Coronary artery (tissue), 2 donors: ENCODE measurements at regions not wholly inside any gene's neighbourhood (a gene's known extent, or its start where the extent isn't known, plus 50 kb on each side); places are given as distances from the start of the nearest gene placed in this dataset.

Experiments
- DNase-seq: peaks from one replicate; pipeline ENCODE4 v3.0.0-alpha.2; 2017; ENCODE audit warnings: low spot score
- H3K27ac ChIP-seq, 2 donors: fragments of 200-600 bp; sonication (generic); one replicate each; pipeline ENCODE4 v1.5.1; 2016 to 2019
- H3K4me3 ChIP-seq: fragments of 200-600 bp; sonication (generic); 2 replicates; pipeline ENCODE4 v1.5.1; 2016; ENCODE audit warnings: mild to moderate bottlenecking, moderate library complexity
- TF ChIP-seq, protein P1 (sequence below): fragments of 200-600 bp; sonication (generic); IDR thresholded peaks from one replicate; pipeline ENCODE4 v1.5.1; 2019; ENCODE audit warnings: antibody characterized with exemption

DNA sequence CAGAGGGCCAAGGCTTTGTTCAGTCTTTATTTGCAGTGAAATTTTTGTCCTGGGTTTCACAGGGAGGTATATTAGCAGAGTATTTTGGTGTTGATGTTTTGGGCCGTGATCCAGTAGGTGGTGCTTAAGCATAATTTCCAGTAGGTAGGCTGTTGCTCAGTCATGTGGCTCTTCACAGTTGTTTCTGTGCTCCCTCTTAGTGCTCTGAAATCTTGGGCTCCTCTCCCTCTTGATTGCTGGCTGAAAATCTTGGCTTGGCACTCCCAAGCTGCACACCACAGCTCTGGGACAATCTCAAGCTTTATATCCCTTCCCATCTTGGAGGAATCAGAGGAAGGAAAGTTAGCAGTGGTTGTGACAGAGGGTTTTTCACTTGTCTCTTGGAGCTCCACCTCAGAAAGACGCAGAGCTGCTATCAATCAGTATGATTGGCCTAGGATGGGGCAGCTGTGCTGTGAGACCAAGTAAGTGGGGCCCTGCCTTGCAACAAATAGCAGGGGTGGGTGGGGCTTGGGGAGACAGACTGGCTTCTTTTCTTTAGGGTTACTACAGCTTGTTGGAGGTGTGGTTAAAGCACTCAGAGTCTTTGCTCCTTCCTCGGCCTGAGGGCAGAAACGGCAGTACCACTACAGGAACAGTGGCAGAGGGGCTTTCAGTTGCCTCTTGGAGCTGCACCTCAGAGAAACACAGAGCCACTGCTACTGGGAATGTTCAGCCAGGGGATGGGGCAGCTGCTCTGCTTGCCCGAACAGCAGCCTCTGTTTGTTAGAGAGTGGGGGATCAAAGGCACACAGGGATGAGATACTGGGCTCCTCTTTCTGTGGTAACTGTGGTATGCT is 627.0 kb downstream of the SI start:
- peak overlapping the region; percentile 50 for H3K4me3 ChIP-seq
- DNase-seq, result no peak
- peak overlapping the region; percentile 27 to 81 for H3K27ac ChIP-seq
- TF ChIP-seq, protein P1, sequence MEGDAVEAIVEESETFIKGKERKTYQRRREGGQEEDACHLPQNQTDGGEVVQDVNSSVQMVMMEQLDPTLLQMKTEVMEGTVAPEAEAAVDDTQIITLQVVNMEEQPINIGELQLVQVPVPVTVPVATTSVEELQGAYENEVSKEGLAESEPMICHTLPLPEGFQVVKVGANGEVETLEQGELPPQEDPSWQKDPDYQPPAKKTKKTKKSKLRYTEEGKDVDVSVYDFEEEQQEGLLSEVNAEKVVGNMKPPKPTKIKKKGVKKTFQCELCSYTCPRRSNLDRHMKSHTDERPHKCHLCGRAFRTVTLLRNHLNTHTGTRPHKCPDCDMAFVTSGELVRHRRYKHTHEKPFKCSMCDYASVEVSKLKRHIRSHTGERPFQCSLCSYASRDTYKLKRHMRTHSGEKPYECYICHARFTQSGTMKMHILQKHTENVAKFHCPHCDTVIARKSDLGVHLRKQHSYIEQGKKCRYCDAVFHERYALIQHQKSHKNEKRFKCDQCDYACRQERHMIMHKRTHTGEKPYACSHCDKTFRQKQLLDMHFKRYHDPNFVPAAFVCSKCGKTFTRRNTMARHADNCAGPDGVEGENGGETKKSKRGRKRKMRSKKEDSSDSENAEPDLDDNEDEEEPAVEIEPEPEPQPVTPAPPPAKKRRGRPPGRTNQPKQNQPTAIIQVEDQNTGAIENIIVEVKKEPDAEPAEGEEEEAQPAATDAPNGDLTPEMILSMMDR, result no peak

DNA sequence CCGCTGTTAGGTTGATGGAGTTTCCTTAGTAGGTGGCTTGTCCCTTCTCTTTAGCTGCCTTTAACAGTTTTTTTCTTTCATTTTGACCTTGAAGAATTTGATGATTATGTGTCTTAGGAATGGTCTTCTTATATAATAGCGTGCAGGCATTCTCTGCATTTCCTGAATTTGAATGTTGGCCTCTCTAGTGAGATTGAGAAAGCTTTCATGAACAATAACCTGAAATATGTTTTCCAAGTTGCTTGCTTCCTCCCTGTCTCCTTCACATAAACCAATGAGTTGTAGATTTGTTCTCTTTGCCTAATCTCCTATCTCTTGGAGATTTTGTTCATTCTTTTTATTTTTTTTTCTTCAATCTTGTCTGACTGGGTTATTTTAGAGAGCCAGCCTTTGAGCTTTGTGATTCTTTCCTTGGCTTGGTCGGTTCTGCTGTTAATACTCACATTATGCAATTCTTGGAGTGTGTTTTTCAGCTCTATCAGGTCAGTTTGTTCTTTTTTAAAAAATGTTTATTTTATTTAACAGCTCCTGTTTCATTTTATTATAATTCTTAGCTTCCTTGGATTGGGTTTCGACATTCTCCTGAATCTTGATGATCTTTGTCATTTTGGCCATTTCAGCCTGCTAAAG is 627.9 kb downstream of the SI start:
- no peak for DNase-seq
- TF ChIP-seq, protein P1, result no peak
- H3K27ac ChIP-seq, result peak overlapping the region in 1 of 2 donors; percentile 81
- H3K4me3 ChIP-seq, result no peak overlapping the region

DNA sequence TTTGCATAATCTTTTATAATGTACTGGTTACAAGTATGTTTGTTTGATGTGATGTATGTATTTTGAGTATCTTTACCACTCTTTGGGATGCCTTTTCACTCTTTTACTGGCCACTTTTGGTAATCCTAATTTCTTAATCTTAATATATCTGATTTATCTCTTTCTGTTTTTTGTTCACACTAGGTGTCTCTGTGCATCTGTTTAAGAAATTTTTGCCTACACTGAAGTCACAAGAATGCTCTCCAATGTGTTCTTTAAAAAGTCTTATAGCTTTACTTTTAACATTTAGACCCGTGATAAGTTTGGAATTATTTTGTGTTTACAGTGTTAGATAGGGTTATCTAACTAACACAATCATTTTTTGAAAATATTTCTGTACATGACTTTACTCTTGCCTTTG is 659.1 kb downstream of the SI start:
- Histone ChIP-seq H3K4me3 (no peak overlapping the region), H3K27ac (no peak overlapping the region)
- TF ChIP-seq, protein P1, result no peak
- no peak for DNase-seq

DNA sequence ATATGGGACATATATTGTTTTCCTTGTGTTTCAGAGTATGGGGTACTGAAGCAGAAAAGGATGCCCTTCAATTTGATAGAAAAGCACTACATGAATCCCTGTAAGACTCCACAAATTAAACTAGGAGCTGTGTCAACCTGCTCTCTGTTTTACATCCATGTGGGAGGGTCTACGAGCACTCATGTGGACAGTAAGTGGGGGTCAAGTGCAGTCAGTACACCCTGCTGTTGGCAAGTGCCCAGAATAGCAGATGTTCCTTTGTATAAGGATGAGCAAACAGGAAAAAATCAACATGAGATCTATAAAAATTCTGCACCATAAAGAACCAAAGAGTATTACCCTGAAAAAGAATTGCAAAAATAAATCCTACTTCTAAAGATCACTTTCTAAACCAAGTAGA is 659.9 kb downstream of the SI start:
- H3K27ac ChIP-seq, result no peak overlapping the region
- TF ChIP-seq, protein P1, result no peak
- no peak for DNase-seq
- H3K4me3 ChIP-seq, result no peak overlapping the region

DNA sequence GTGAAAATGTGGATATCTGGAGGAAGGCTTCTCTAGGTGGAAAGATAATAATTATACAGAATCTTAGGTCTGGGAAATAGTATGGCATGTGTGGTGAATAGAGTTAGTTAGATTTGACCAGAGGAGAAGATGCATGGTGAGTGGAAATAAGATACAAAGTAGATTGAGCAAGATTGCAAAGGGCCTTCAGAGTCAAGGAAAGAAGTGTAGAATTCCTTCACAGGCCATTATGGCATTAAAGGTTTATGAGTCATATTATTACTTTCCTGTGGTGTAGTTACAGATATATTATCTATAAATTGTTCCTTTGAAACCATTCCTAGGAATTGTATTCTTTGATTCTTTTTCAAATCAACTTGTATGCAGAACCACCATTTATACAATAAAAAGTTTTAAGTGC is 660.3 kb downstream of the SI start:
- no peak for DNase-seq
- Histone ChIP-seq H3K4me3 (no peak overlapping the region), H3K27ac (no peak overlapping the region)
- TF ChIP-seq, protein P1, result no peak

DNA sequence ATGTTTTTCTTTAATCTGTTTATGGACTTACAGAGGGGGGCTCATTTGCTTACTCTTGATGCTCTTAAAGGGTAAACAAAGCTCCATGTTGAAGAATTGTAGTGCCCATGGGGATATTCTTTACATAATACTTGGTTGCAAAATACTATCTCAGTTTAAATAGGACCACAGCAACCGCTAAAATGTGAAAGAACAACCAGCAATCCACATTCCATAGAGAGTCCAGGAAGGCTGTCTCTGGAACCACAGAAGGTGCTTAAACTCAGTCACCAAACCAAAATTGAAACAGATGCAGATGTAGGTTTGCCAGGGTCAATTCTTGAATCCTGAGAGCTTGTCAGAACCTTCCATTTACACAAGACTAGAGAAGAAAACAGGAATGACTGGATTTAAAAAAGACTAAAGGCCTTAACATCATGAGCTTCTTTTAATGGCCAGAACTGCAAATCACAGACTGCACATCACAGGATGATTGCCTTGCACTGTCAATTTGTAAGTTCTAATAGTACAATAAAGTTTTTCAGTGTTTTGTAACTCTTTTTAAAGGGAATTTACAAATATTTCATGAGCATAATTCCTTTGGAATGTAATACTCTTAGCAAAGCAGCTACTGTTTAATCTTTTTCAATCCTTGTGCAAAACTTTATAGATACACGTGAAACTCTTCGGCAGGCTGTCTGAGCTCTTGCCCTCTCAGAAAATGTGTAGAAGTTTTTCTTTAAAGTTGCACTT is 661.6 kb downstream of the SI start:
- TF ChIP-seq, protein P1, result no peak
- Histone ChIP-seq H3K4me3 (no peak overlapping the region), H3K27ac (no peak overlapping the region)
- no peak for DNase-seq
